B cell (primary cell): ENCODE measurements at regions not wholly inside any gene's neighbourhood (a gene's known extent, or its start where the extent isn't known, plus 50 kb on each side); places are given as distances from the start of the nearest gene placed in this dataset.

Experiments
- ATAC-seq: fragments of 200-7000 bp; cut with Tn5 transposase; one replicate; pipeline ENCODE4 v1.10.0; 2021; ENCODE audit warnings: low read depth, mild to moderate bottlenecking, moderate number of reproducible peaks, moderate library complexity
- CTCF ChIA-PET: fragments of 350-600 bp; sonication (Branson Sonifier 250); formaldehyde crosslinking; loops from one replicate; lab custom pipeline; 2021; ENCODE audit warnings: antibody characterized with exemption, inconsistent platforms; lab: Charles Lee
- POLR2A ChIA-PET: fragments of 350-600 bp; sonication (Branson Sonifier 250); formaldehyde crosslinking; loops from one replicate; lab custom pipeline; 2021; ENCODE audit warnings: antibody characterized with exemption; lab: Charles Lee
- DNase-seq: peaks from one replicate; pipeline ENCODE4 v3.0.0; 2013
- H2AFZ ChIP-seq: 2 replicates; pipeline ENCODE4 v1.6.1; 2012; ENCODE audit warnings: mild to moderate bottlenecking, low read depth, low read length; ENCODE audit not compliant: insufficient read depth, poor library complexity, severe bottlenecking
- H3K27ac ChIP-seq, 2 donors: 1 replicate in 1 of 2; 2 replicates in 1 of 2; pipeline ENCODE4 v1.5.1; 2012 to 2013; ENCODE audit warnings: low read length in 2 of 2, mild to moderate bottlenecking in 2 of 2, moderate library complexity in 1 of 2
- H3K27me3 ChIP-seq, 4 experiments: fragments of 200-600 bp in 1 of 4; sonication (generic) in 1 of 4; replicated peaks in 1 of 4; 1 replicate in 2 of 4; 2 replicates in 2 of 4; pipeline versions ENCODE4 v1.6.1 to v1.7.0; 2013 to 2016; ENCODE audit warnings: low read length in 3 of 4, mild to moderate bottlenecking in 2 of 4, mixed read lengths in 1 of 4, moderate library complexity in 1 of 4; ENCODE audit not compliant: insufficient read depth in 4 of 4, control insufficient read depth in 3 of 4; ENCODE audit errors: control extremely low read depth in 1 of 4
- H3K36me3 ChIP-seq, 2 experiments: replicated peaks in 1 of 2; 1 replicate in 1 of 2; 2 replicates in 1 of 2; pipeline versions ENCODE4 v1.6.1 to v1.7.1; 2013; ENCODE audit warnings: low read length in 1 of 2; ENCODE audit not compliant: insufficient read depth in 2 of 2, control insufficient read depth in 1 of 2; ENCODE audit errors: control extremely low read depth in 1 of 2, extremely low read depth in 1 of 2
- H3K4me1 ChIP-seq, 2 donors: fragments of 200-600 bp in 1 of 2; sonication (generic) in 1 of 2; 1 replicate in 1 of 2; 2 replicates in 1 of 2; pipeline versions ENCODE4 v1.5.1 to v1.6.1; 2013 to 2017; ENCODE audit warnings: low read length in 2 of 2; ENCODE audit not compliant: control insufficient read depth in 2 of 2, insufficient read depth in 2 of 2
- H3K4me2 ChIP-seq: replicated peaks from 2 replicates; pipeline ENCODE3; 2012; ENCODE audit warnings: mild to moderate bottlenecking, low read depth, low read length; ENCODE audit not compliant: poor library complexity, severe bottlenecking
- H3K4me3 ChIP-seq, 5 experiments: fragments of 200-600 bp in 1 of 5; sonication (generic) in 1 of 5; 1 replicate in 3 of 5; 2 replicates in 2 of 5; pipeline versions ENCODE4 v1.5.1 to v1.7.0; 2011 to 2016; ENCODE audit warnings: low read length in 4 of 5, mild to moderate bottlenecking in 4 of 5, low read depth in 2 of 5, control low read depth in 1 of 5, moderate library complexity in 1 of 5; ENCODE audit not compliant: insufficient read depth in 1 of 5; ENCODE audit errors: control extremely low read depth in 1 of 5, extremely low read depth in 1 of 5
- H3K79me2 ChIP-seq: fragments of 200-600 bp; sonication (generic); one replicate; pipeline ENCODE4 v1.6.0; 2016; ENCODE audit warnings: low read length; ENCODE audit not compliant: control insufficient read depth, insufficient read depth
- H3K9ac ChIP-seq: fragments of 200-600 bp; sonication (generic); 2 replicates; pipeline ENCODE4 v1.6.1; 2017; ENCODE audit warnings: mild to moderate bottlenecking, low read length, moderate library complexity
- H3K9me3 ChIP-seq, 3 donors: one replicate each; pipeline versions ENCODE4 v1.6.1 to v1.7.1; 2013; ENCODE audit warnings: low read length in 2 of 3; ENCODE audit not compliant: control insufficient read depth in 2 of 3, insufficient read depth in 1 of 3; ENCODE audit errors: control extremely low read depth in 1 of 3
- H4K20me1 ChIP-seq: 2 replicates; pipeline ENCODE4 v1.6.0; 2012; ENCODE audit warnings: mild to moderate bottlenecking, low read length; ENCODE audit not compliant: insufficient read depth, control insufficient read depth, poor library complexity, severe bottlenecking
- H3K27ac Mint-ChIP-seq: one replicate; pipeline ENCODE4 v1.8.0; 2021; ENCODE audit warnings: mixed read lengths
- H3K27me3 Mint-ChIP-seq: one replicate; pipeline ENCODE4 v1.8.0; 2021; ENCODE audit warnings: mixed read lengths
- H3K4me1 Mint-ChIP-seq: one replicate; pipeline ENCODE4 v1.8.0; 2021; ENCODE audit warnings: mixed read lengths
- H3K4me3 Mint-ChIP-seq: one replicate; pipeline ENCODE4 v1.8.0; 2021; ENCODE audit warnings: mixed read lengths
- H3K9me3 Mint-ChIP-seq: one replicate; pipeline ENCODE4 v1.8.0; 2022; ENCODE audit warnings: mixed read lengths; ENCODE audit not compliant: insufficient read depth
- EZH2 ChIP-seq: IDR thresholded peaks from 2 replicates; pipeline ENCODE4 v1.6.1; 2012; ENCODE audit warnings: borderline replicate concordance, low read depth, mild to moderate bottlenecking, moderate library complexity, low read length; ENCODE audit not compliant: insufficient read depth, poor library complexity, severe bottlenecking
- WGBS: methylation state at CpG from one replicate; pipeline ENCODE4 v1.1.5; 2013; ENCODE audit warnings: missing lambda C conversion rate; ENCODE audit not compliant: insufficient coverage; 5-methylcytosine and 5-hydroxymethylcytosine counted together
- intact Hi-C: fragments of 100-400 bp; cut with micrococcal nuclease; formaldehyde crosslinking; loops from one replicate; pipeline ENCODE4 v1.10.0; 2022
- TF ChIP-seq, protein P1 (sequence below): fragments of 200-600 bp; IDR thresholded peaks from one replicate; pipeline ENCODE4 v1.8.0; 2022; ENCODE audit warnings: antibody characterized with exemption, mild to moderate bottlenecking

DNA sequence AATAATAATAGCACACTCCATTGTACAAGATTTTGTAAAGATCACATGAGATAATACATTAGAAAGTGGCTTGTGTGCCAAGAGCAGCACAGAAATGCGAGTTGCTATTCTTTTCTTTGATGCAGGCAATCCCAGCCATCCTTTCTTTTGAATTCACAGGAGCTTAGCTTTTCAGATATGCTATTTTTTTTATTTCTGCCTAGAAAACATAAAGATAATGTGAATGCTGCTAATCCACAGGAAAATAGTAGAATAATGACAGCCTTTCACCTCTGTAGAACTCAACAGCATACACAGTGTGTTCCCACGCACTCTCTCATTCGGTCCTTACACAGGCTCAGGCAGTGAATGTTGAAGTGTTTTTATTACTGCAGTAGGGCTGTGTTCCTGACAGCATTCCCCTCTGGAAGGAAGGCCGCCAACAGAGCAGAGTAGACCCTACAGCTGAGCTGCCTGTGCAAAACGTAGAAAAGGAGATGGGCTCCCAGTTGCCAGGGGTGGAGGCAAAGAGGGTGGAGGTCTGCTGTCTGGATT, 138.8 kb upstream of the TAPT1 start:
- no peak overlapping the region for H3K27ac ChIP-seq
- CTCF ChIA-PET = no interaction called here
- no peak for DNase-seq
- H3K36me3 ChIP-seq = no peaks in the 10 kb centered on the region
- H3K9ac ChIP-seq = no peak overlapping the region
- H3K4me1 ChIP-seq = no peaks in the 10 kb centered on the region
- H3K4me2 ChIP-seq = no peak overlapping the region
- no peak overlapping the region for H3K4me3 ChIP-seq
- POLR2A ChIA-PET = no interaction called here
- 83% methylated on average over 2 of the region's 5 CpGs for WGBS
- H4K20me1 ChIP-seq = no peaks in the 10 kb centered on the region
- H3K27ac Mint-ChIP-seq = no peak overlapping the region
- H3K9me3 Mint-ChIP-seq = no peaks in the 10 kb centered on the region
- H3K79me2 ChIP-seq = no peaks in the 10 kb centered on the region
- H3K9me3 ChIP-seq = no peaks in the 10 kb centered on the region
- no peak overlapping the region for H2AFZ ChIP-seq
- H3K27me3 ChIP-seq = no peaks in the 10 kb centered on the region
- H3K4me1 Mint-ChIP-seq = no peaks in the 10 kb centered on the region
- intact Hi-C loops = no loop called here
- H3K4me3 Mint-ChIP-seq = no peak overlapping the region
- TF ChIP-seq, protein P1, sequence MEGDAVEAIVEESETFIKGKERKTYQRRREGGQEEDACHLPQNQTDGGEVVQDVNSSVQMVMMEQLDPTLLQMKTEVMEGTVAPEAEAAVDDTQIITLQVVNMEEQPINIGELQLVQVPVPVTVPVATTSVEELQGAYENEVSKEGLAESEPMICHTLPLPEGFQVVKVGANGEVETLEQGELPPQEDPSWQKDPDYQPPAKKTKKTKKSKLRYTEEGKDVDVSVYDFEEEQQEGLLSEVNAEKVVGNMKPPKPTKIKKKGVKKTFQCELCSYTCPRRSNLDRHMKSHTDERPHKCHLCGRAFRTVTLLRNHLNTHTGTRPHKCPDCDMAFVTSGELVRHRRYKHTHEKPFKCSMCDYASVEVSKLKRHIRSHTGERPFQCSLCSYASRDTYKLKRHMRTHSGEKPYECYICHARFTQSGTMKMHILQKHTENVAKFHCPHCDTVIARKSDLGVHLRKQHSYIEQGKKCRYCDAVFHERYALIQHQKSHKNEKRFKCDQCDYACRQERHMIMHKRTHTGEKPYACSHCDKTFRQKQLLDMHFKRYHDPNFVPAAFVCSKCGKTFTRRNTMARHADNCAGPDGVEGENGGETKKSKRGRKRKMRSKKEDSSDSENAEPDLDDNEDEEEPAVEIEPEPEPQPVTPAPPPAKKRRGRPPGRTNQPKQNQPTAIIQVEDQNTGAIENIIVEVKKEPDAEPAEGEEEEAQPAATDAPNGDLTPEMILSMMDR = no peak
- no peak for TF ChIP-seq EZH2
- no peak for ATAC-seq
- H3K27me3 Mint-ChIP-seq = no peaks in the 10 kb centered on the region

DNA sequence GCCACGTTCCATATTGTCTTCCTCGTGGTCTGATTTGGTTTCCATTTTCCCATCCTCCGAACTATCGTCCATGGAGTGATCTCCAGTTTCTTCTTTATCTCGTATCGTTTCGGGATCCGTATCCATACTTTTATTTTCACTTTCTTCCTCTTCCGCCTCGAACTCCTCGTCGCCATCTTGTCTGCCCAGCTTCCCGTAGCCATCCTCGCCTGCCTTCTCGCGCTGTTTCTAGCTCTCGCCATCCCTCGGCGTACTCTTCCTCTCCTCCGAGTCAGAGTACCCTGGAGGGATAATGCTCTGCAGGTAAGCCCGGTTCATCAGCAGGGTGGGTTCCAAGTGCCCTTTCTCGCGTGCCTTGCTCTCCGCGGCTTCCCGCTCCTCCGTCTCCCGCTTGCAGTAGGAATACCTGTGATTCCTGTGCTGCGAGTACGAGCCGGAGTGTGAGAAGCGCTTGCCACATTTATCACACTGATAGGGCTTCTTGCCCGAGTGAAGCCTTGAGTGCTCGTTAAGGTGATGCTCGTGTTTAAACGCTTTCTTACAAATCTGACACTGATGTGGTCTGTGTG, 134.5 kb upstream of the TAPT1 start:
- no peak overlapping the region for H3K4me3 ChIP-seq
- ChIA-PET POLR2A (no interaction called here), CTCF (no interaction called here)
- H3K27ac ChIP-seq = no peak overlapping the region
- intact Hi-C loops = no loop called here
- H3K27me3 ChIP-seq = no peaks in the 10 kb centered on the region
- H3K9me3 Mint-ChIP-seq = no peaks in the 10 kb centered on the region
- no peaks in the 10 kb centered on the region for H3K4me1 Mint-ChIP-seq
- TF ChIP-seq, protein P1 = no peak
- TF ChIP-seq EZH2 = no peak
- H3K36me3 ChIP-seq = no peaks in the 10 kb centered on the region
- ATAC-seq = no peak
- no peaks in the 10 kb centered on the region for H3K4me1 ChIP-seq
- no peak overlapping the region for H3K9ac ChIP-seq
- 95% methylated on average over 30 of the region's 36 CpGs for WGBS
- no peaks in the 10 kb centered on the region for H3K79me2 ChIP-seq
- no peaks in the 10 kb centered on the region for H3K9me3 ChIP-seq
- H4K20me1 ChIP-seq = no peaks in the 10 kb centered on the region
- no peak overlapping the region for H2AFZ ChIP-seq
- H3K4me3 Mint-ChIP-seq = no peak overlapping the region
- no peak for DNase-seq
- no peaks in the 10 kb centered on the region for H3K27me3 Mint-ChIP-seq
- no peak overlapping the region for H3K27ac Mint-ChIP-seq
- H3K4me2 ChIP-seq = no peak overlapping the region
